ENCODE measurements at regions not wholly inside any gene's neighbourhood (a gene's known extent, or its start where the extent isn't known, plus 50 kb on each side); places are given as distances from the start of the nearest gene placed in this dataset.

- H3K4me1 Mint-ChIP-seq = peaks cover 0 to 1% (median 0%) of the 10 kb centered on the region in 3 donors
- no peak overlapping the region for H3K27ac Mint-ChIP-seq
- H3K9me3 Mint-ChIP-seq = peaks cover 3 to 12% (median 5%) of the 10 kb centered on the region in 3 donors
- H3K4me3 Mint-ChIP-seq = no peak overlapping the region
- no peaks in the 10 kb centered on the region for H3K27me3 Mint-ChIP-seq
- H3K36me3 Mint-ChIP-seq = no peaks in the 10 kb centered on the region
These were observed 1293.1 kb upstream of the USP15 start for GRCh38 chr12:60967128-60967527.

GRCh38 chr12:60977966-60978365 is 1282.2 kb upstream of the USP15 start:
- H3K36me3 Mint-ChIP-seq = peaks cover 2% of the 10 kb centered on the region
- peaks cover 0 to 7% (median 4%) of the 10 kb centered on the region in 3 donors for H3K9me3 Mint-ChIP-seq
- no peak overlapping the region for H3K4me3 Mint-ChIP-seq
- no peak overlapping the region for H3K27ac Mint-ChIP-seq
- no peaks in the 10 kb centered on the region for H3K4me1 Mint-ChIP-seq
- H3K27me3 Mint-ChIP-seq = no peaks in the 10 kb centered on the region

GRCh38 chr12:60980558-60980957 is 1279.6 kb upstream of the USP15 start:
- Mint-ChIP-seq H3K27me3 (no peaks in the 10 kb centered on the region), H3K9me3 (peaks cover 0 to 14% (median 5%) of the 10 kb centered on the region in 3 donors), H3K36me3 (no peaks in the 10 kb centered on the region), H3K4me3 (no peak overlapping the region), H3K27ac (no peak overlapping the region), H3K4me1 (no peaks in the 10 kb centered on the region)

GRCh38 chr12:60981473-60981872 is 1278.7 kb upstream of the USP15 start:
- H3K27ac Mint-ChIP-seq = no peak overlapping the region
- H3K27me3 Mint-ChIP-seq = no peaks in the 10 kb centered on the region
- peaks cover 0 to 17% (median 5%) of the 10 kb centered on the region in 3 donors for H3K9me3 Mint-ChIP-seq

GRCh38 chr12:60992087-60992486 is 1268.1 kb upstream of the USP15 start:
- H3K9me3 Mint-ChIP-seq = peaks cover 0 to 7% (median 4%) of the 10 kb centered on the region in 3 donors
- no peaks in the 10 kb centered on the region for H3K36me3 Mint-ChIP-seq
- no peaks in the 10 kb centered on the region for H3K4me1 Mint-ChIP-seq
- no peak overlapping the region for H3K4me3 Mint-ChIP-seq
- H3K27ac Mint-ChIP-seq = no peak overlapping the region
- H3K27me3 Mint-ChIP-seq = no peaks in the 10 kb centered on the region

More at GRCh38 chr12:60981473-60981872, 1278.7 kb upstream of the USP15 start:
- H3K36me3 Mint-ChIP-seq = no peaks in the 10 kb centered on the region
- no peaks in the 10 kb centered on the region for H3K4me1 Mint-ChIP-seq
- no peak overlapping the region for H3K4me3 Mint-ChIP-seq

- H3K27me3 Mint-ChIP-seq = no peaks in the 10 kb centered on the region
- no peak overlapping the region for H3K27ac Mint-ChIP-seq
- peaks cover 0 to 12% (median 6%) of the 10 kb centered on the region in 3 donors for H3K9me3 Mint-ChIP-seq
- no peaks in the 10 kb centered on the region for H3K36me3 Mint-ChIP-seq
- no peaks in the 10 kb centered on the region for H3K4me1 Mint-ChIP-seq
- no peak overlapping the region for H3K4me3 Mint-ChIP-seq
These were observed 1264.9 kb upstream of the USP15 start for GRCh38 chr12:60995256-60995825.

GRCh38 chr12:60997869-60998378 is 1262.3 kb upstream of the USP15 start:
- H3K4me1 Mint-ChIP-seq = no peaks in the 10 kb centered on the region
- H3K27ac Mint-ChIP-seq = no peak overlapping the region
- H3K36me3 Mint-ChIP-seq = no peaks in the 10 kb centered on the region
- H3K9me3 Mint-ChIP-seq = peaks cover 2 to 16% (median 10%) of the 10 kb centered on the region in 3 donors
- H3K27me3 Mint-ChIP-seq = no peaks in the 10 kb centered on the region
- no peak overlapping the region for H3K4me3 Mint-ChIP-seq

- no peaks in the 10 kb centered on the region for H3K27me3 Mint-ChIP-seq
- H3K36me3 Mint-ChIP-seq = no peaks in the 10 kb centered on the region
- H3K9me3 Mint-ChIP-seq = peaks cover 0 to 1% (median 0%) of the 10 kb centered on the region in 3 donors
- H3K4me1 Mint-ChIP-seq = no peaks in the 10 kb centered on the region
- no peak overlapping the region for H3K27ac Mint-ChIP-seq
- H3K4me3 Mint-ChIP-seq = no peak overlapping the region
These were observed 1251.0 kb upstream of the USP15 start for GRCh38 chr12:61009192-61009591.

- no peaks in the 10 kb centered on the region for H3K27me3 Mint-ChIP-seq
- no peaks in the 10 kb centered on the region for H3K4me1 Mint-ChIP-seq
- no peaks in the 10 kb centered on the region for H3K36me3 Mint-ChIP-seq
- no peak overlapping the region for H3K27ac Mint-ChIP-seq
- no peak overlapping the region for H3K4me3 Mint-ChIP-seq
- peaks cover 0 to 3% (median 1%) of the 10 kb centered on the region in 3 donors for H3K9me3 Mint-ChIP-seq
These were observed 1248.3 kb upstream of the USP15 start for GRCh38 chr12:61011767-61012423.

- Mint-ChIP-seq H3K4me3 (no peak overlapping the region), H3K36me3 (no peaks in the 10 kb centered on the region), H3K9me3 (peaks cover 4 to 13% (median 8%) of the 10 kb centered on the region in 3 donors), H3K4me1 (no peaks in the 10 kb centered on the region), H3K27me3 (no peaks in the 10 kb centered on the region), H3K27ac (no peak overlapping the region)
These were observed 1241.6 kb upstream of the USP15 start for GRCh38 chr12:61018571-61018970.

- Mint-ChIP-seq H3K36me3 (peaks cover 2% of the 10 kb centered on the region), H3K9me3 (peaks cover 2 to 17% (median 5%) of the 10 kb centered on the region in 3 donors), H3K27me3 (no peaks in the 10 kb centered on the region), H3K27ac (no peak overlapping the region), H3K4me3 (no peak overlapping the region), H3K4me1 (no peaks in the 10 kb centered on the region)
These were observed 1237.0 kb upstream of the USP15 start for GRCh38 chr12:61023231-61023630.

GRCh38 chr12:61029516-61029915 is 1230.7 kb upstream of the USP15 start:
- peaks cover 0 to 13% (median 2%) of the 10 kb centered on the region in 3 donors for H3K9me3 Mint-ChIP-seq
- H3K4me3 Mint-ChIP-seq = no peak overlapping the region
- H3K4me1 Mint-ChIP-seq = no peaks in the 10 kb centered on the region
- no peaks in the 10 kb centered on the region for H3K27me3 Mint-ChIP-seq
- H3K27ac Mint-ChIP-seq = no peak overlapping the region
- H3K36me3 Mint-ChIP-seq = peaks cover 2% of the 10 kb centered on the region

GRCh38 chr12:61037792-61038191 is 1222.4 kb upstream of the USP15 start:
- no peak overlapping the region for H3K27ac Mint-ChIP-seq
- H3K36me3 Mint-ChIP-seq = peaks cover 1% of the 10 kb centered on the region
- peaks cover 0 to 11% (median 3%) of the 10 kb centered on the region in 3 donors for H3K9me3 Mint-ChIP-seq
- no peaks in the 10 kb centered on the region for H3K4me1 Mint-ChIP-seq
- H3K27me3 Mint-ChIP-seq = no peaks in the 10 kb centered on the region
- no peak overlapping the region for H3K4me3 Mint-ChIP-seq

- Mint-ChIP-seq H3K36me3 (no peaks in the 10 kb centered on the region), H3K9me3 (peaks cover 2 to 16% (median 4%) of the 10 kb centered on the region in 3 donors), H3K4me3 (no peak overlapping the region), H3K27ac (no peak overlapping the region), H3K4me1 (no peaks in the 10 kb centered on the region), H3K27me3 (no peaks in the 10 kb centered on the region)
These were observed 1216.4 kb upstream of the USP15 start for GRCh38 chr12:61043838-61044237.

- H3K27ac Mint-ChIP-seq = no peak overlapping the region
- no peak overlapping the region for H3K4me3 Mint-ChIP-seq
- H3K27me3 Mint-ChIP-seq = no peaks in the 10 kb centered on the region
- H3K9me3 Mint-ChIP-seq = peaks cover 2 to 16% (median 4%) of the 10 kb centered on the region in 3 donors
- no peaks in the 10 kb centered on the region for H3K4me1 Mint-ChIP-seq
- H3K36me3 Mint-ChIP-seq = no peaks in the 10 kb centered on the region
These were observed 1215.4 kb upstream of the USP15 start for GRCh38 chr12:61044766-61045165.
